PFSK-1 (cell line): ENCODE measurements at regions not wholly inside any gene's neighbourhood (a gene's known extent, or its start where the extent isn't known, plus 50 kb on each side); places are given as distances from the start of the nearest gene placed in this dataset.

ENCODE experiments used
- FOXP2 ChIP-seq: optimal IDR thresholded peaks from 2 replicates; pipeline ENCODE3; 2011; ENCODE audit warnings: borderline replicate concordance, control low read depth, inconsistent platforms; ENCODE audit not compliant: insufficient read depth; ENCODE audit errors: extremely low read length, extremely low read depth
- POLR2AphosphoS5 ChIP-seq: IDR thresholded peaks from 2 replicates; pipeline ENCODE4 v1.6.1; 2012; ENCODE audit warnings: low read depth, mild to moderate bottlenecking, control low read depth, low read length, moderate library complexity
- SIN3A ChIP-seq: IDR thresholded peaks from 2 replicates; pipeline ENCODE4 v1.6.1; 2012; ENCODE audit warnings: mild to moderate bottlenecking, low read length, moderate library complexity, borderline replicate concordance; ENCODE audit not compliant: insufficient read depth
- TAF1 ChIP-seq: IDR thresholded peaks from 2 replicates; pipeline ENCODE4 v1.6.1; 2012; ENCODE audit warnings: low read length, control low read depth, borderline replicate concordance; ENCODE audit not compliant: insufficient read depth
- TF ChIP-seq, protein P1 (sequence below), 2 experiments: IDR thresholded peaks; 2 replicates each; pipeline versions ENCODE4 v1.6.1 to v1.8.0; 2011 to 2012; ENCODE audit warnings: low read depth in 2 of 2, low read length in 2 of 2, control low read depth in 1 of 2, inconsistent platforms in 1 of 2, mild to moderate bottlenecking in 1 of 2, moderate library complexity in 1 of 2; ENCODE audit not compliant: insufficient read depth in 1 of 2

DNA sequence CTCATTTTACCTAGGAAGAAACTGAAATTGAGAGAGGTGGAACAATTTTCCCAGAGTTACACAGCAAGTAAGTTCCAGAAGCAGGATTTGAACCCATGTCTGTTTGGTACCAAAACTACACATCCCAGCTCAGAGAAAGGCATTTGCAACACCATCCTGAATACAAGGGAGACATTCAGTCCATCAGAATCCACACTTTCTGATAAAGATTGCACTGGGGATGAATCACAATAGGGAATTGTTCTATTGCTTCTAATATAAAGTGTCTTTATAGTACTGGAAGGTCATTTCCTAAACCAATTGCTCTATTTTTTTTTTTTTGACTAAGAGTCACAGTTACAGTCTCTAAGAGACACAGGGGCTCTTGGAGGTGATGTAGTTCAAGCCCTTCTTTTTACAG lies 208.1 kb upstream of the CADM1 start:
- TF ChIP-seq, protein P1, sequence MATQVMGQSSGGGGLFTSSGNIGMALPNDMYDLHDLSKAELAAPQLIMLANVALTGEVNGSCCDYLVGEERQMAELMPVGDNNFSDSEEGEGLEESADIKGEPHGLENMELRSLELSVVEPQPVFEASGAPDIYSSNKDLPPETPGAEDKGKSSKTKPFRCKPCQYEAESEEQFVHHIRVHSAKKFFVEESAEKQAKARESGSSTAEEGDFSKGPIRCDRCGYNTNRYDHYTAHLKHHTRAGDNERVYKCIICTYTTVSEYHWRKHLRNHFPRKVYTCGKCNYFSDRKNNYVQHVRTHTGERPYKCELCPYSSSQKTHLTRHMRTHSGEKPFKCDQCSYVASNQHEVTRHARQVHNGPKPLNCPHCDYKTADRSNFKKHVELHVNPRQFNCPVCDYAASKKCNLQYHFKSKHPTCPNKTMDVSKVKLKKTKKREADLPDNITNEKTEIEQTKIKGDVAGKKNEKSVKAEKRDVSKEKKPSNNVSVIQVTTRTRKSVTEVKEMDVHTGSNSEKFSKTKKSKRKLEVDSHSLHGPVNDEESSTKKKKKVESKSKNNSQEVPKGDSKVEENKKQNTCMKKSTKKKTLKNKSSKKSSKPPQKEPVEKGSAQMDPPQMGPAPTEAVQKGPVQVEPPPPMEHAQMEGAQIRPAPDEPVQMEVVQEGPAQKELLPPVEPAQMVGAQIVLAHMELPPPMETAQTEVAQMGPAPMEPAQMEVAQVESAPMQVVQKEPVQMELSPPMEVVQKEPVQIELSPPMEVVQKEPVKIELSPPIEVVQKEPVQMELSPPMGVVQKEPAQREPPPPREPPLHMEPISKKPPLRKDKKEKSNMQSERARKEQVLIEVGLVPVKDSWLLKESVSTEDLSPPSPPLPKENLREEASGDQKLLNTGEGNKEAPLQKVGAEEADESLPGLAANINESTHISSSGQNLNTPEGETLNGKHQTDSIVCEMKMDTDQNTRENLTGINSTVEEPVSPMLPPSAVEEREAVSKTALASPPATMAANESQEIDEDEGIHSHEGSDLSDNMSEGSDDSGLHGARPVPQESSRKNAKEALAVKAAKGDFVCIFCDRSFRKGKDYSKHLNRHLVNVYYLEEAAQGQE (IDR thresholded peaks at IDR 0.05; ENCODE audit: insufficient read depth in 1 of 2, low read depth in 2 of 2, low read length in 2 of 2), result no peak
- TF ChIP-seq POLR2AphosphoS5 (no peak), SIN3A (no peak), TAF1 (no peak), FOXP2 (no peak)

DNA sequence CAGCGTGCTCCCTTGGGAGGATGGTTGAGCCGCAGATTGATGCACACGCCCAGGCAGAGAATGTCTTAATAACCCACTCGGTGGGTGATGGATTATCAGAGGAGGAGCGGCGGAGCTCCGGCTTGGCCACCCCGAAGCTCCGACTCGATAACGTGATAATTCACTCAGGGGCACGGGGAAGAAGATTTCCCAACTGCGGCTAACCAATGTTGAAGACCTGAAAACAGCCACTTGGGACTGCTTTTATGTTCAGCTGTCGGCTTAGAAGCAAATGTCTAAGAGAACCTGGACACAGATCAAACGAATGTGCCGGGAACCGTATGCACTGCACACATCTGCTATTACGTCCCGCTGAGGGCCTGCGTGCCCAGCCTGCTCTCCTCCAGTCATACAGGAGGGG lies 206.8 kb upstream of the CADM1 start:
- TF ChIP-seq TAF1 (no peak), POLR2AphosphoS5 (no peak), FOXP2 (no peak)
- TF ChIP-seq, protein P1 (IDR thresholded peaks at IDR 0.05; ENCODE audit: insufficient read depth in 1 of 2, low read depth in 2 of 2, low read length in 2 of 2), result no peak

DNA sequence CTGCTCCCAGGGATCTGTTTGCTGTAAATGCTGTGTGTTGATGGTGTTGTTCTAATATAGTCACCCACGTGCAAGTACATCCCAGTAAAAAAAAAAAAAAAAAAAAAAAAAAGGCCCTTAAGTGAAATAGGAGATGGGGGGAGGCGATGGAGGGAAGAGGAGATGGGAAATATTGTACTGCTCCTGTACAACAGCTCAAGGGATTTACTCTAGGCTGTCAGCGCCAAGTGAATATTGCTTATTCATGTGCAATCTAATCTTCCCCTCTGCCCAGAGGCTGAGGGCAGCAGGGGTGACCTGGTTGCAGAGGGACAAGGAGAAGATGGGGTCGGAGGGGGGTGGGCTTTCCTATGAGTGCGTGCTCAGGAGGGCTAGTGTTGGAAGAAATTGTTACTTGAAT lies 206.2 kb upstream of the CADM1 start:
- TF ChIP-seq SIN3A, result no peak
- TF ChIP-seq, protein P1 (IDR thresholded peaks at IDR 0.05; ENCODE audit: insufficient read depth in 1 of 2, low read depth in 2 of 2, low read length in 2 of 2), result no peak

DNA sequence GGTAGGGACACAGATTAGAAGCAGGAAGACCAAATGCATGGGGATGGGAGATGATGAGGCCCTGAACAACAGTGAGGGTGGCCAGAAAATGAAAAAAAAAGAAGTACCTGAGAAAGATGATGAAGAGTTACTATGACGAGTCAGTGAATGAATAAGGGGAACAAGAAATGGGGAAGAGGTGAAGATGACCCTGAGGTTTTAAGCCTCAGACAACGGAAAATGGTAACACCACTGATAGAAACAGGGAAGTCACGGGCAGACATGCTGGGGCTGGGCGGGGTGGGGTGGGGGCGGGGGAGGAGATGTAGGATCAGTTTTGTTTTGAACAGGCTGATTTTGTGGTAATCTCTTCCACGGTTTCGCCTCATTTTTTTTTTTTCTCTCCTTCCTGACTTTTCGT lies 205.1 kb upstream of the CADM1 start:
- TF ChIP-seq SIN3A (no peak), POLR2AphosphoS5 (no peak), FOXP2 (no peak)

DNA sequence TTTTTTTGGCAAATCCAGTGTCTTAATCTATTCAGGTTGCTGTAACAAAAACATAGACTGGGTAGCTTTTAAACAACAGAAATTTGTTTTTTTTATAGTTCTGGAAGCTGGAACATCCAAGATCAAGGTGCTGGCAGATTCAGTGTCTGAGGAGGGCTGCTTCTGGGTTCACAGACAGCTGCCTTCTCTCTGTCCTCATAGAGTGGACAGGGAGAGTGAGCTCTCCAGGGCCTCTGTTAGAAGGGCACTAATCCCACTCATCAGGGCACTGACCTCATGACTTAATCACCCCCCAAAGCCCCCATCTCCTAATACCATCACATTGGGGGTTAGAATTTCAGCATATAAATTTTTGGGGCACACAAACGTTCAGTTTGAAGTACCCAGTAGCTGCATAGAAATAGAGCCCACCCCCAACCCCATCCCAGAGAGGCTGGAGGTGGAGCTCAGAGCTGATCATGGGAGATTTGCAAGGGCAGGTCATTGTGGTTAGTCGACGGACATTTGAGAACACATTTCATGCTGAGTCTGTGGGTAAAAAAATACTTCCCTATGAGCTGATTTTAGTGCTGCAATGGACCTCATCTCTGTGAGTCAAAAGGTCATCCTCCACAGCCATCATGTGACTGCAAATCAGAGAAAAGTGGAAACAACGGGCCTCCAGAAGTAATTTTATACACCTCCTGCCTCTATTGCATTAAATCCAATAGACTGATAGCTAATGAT lies 203.1 kb upstream of the CADM1 start:
- TF ChIP-seq POLR2AphosphoS5 (no peak), FOXP2 (no peak)
- TF ChIP-seq, protein P1 (IDR thresholded peaks at IDR 0.05; ENCODE audit: insufficient read depth in 1 of 2, low read depth in 2 of 2, low read length in 2 of 2), result no peak
